Kidney epithelial cell (primary cell): ENCODE measurements at regions not wholly inside any gene's neighbourhood (a gene's known extent, or its start where the extent isn't known, plus 50 kb on each side); places are given as distances from the start of the nearest gene placed in this dataset.

ENCODE experiments used
- DNase-seq: peaks from one replicate; pipeline ENCODE4 v3.0.0-alpha.2; 2010; ENCODE audit warnings: low read depth
- H3K27me3 ChIP-seq: 2 replicates; pipeline ENCODE4 v1.6.0; 2011; ENCODE audit warnings: low read length; ENCODE audit not compliant: control insufficient read depth, insufficient read depth
- H3K36me3 ChIP-seq: 2 replicates; pipeline ENCODE4 v1.5.1; 2011; ENCODE audit warnings: low read length; ENCODE audit not compliant: control insufficient read depth, insufficient read depth
- H3K4me3 ChIP-seq: 2 replicates; pipeline ENCODE4 v1.5.1; 2011; ENCODE audit warnings: low read depth, mild to moderate bottlenecking, control low read depth, low read length
- TF ChIP-seq, protein P1 (sequence below): IDR thresholded peaks from 2 replicates; pipeline ENCODE4 v1.5.1; 2011; ENCODE audit warnings: mild to moderate bottlenecking, moderate library complexity, low read length, control low read depth, inconsistent platforms; ENCODE audit not compliant: insufficient read depth, poor library complexity, severe bottlenecking

DNA sequence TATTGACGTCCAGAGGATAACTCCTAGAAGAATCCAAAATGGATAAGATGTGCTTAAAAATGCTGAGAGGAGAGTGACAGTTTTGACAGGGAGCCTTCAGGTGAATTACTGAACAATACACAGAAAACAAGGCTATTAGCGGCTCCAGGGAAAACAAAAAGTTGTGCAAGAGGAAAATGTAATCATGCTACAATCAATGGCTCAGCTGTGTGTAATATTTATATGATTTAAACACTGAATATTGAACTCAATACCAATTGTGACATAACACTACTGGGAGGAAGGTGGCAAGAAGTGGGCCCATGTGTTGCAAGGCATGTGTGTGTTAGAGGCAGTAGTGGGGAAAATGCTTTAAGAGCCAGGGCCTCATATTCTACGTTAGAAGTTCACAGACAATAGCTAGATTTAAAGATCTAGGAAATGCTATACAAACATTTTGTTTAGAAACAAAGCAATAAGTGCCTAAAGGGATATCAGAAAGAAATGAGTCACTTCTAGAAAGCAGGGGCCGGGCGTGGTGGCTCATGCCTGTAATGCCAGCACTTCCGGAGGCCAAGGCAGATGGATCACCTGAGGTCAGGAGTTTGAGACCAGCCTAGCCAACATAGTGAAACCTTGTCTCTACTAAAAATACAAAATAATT, 253.2 kb upstream of the IRX5 start:
- DNase-seq, result no peak
- Histone ChIP-seq H3K4me3 (no peak overlapping the region), H3K27me3 (no peaks in the 10 kb centered on the region), H3K36me3 (no peaks in the 10 kb centered on the region)
- TF ChIP-seq, protein P1, sequence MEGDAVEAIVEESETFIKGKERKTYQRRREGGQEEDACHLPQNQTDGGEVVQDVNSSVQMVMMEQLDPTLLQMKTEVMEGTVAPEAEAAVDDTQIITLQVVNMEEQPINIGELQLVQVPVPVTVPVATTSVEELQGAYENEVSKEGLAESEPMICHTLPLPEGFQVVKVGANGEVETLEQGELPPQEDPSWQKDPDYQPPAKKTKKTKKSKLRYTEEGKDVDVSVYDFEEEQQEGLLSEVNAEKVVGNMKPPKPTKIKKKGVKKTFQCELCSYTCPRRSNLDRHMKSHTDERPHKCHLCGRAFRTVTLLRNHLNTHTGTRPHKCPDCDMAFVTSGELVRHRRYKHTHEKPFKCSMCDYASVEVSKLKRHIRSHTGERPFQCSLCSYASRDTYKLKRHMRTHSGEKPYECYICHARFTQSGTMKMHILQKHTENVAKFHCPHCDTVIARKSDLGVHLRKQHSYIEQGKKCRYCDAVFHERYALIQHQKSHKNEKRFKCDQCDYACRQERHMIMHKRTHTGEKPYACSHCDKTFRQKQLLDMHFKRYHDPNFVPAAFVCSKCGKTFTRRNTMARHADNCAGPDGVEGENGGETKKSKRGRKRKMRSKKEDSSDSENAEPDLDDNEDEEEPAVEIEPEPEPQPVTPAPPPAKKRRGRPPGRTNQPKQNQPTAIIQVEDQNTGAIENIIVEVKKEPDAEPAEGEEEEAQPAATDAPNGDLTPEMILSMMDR, result no peak

DNA sequence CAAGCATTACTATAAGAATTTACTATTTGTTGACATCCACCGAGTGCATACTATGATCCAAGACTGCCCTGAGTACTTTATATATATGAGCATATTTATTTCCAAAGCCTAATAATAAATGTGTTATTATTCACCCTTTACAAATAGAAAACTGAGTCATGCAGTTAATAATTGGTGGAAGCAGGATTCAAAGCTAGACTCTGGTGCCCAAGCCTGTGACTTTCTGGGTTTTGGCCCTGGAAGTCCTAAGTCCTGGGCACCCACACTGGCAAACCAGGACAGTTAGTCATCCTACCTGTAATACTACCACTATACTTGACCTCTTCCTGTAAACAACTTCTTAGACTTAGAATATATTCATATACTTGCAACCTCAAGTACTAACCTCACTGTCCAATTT, 257.4 kb upstream of the IRX5 start:
- TF ChIP-seq, protein P1, result no peak
- no peaks in the 10 kb centered on the region for H3K36me3 ChIP-seq
- no peaks in the 10 kb centered on the region for H3K27me3 ChIP-seq
- H3K4me3 ChIP-seq, result no peak overlapping the region
- no peak for DNase-seq

DNA sequence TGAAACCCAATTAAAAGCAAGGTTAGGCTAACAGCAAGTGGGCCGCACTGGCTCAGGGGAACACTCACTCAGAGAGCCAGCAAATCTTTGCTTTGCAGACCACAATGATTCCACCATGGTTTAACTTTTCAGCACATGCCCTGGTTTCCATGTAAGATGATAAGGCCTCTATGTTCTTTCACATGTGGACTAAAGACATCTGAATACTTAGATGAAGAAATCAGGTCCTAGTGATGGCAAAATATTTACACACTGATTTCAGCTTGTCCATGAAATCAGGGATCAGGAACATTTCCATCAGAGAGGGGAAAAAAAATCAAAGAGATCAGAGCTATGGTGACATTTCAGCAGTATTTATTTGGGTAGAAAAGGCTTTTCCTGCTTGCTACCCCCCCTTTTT, 258.2 kb upstream of the IRX5 start:
- H3K36me3 ChIP-seq, result no peaks in the 10 kb centered on the region
- DNase-seq, result no peak
- TF ChIP-seq, protein P1, result no peak
- H3K4me3 ChIP-seq, result no peak overlapping the region
- H3K27me3 ChIP-seq, result no peaks in the 10 kb centered on the region

DNA sequence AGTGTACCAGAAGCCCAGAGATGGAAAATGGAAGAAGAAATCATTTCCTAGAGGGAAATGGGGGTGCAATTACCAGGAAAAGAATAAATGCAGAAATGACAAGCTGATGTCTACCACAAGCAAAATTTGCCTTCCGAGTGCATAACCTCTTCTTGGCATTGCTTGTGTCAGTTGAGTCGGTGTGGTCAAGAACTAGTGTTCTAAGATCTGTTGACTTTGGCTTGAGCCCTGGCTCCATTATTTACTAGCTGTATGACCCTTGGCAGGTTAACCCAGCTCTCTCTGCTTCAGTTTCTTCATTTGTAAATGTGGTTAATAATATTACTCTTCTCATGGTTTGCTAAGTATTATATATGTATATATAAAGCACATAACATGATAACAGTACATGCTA, 273.0 kb upstream of the IRX5 start:
- Histone ChIP-seq H3K27me3 (no peaks in the 10 kb centered on the region), H3K36me3 (no peaks in the 10 kb centered on the region), H3K4me3 (no peak overlapping the region)
- no peak for DNase-seq
- TF ChIP-seq, protein P1, result no peak

DNA sequence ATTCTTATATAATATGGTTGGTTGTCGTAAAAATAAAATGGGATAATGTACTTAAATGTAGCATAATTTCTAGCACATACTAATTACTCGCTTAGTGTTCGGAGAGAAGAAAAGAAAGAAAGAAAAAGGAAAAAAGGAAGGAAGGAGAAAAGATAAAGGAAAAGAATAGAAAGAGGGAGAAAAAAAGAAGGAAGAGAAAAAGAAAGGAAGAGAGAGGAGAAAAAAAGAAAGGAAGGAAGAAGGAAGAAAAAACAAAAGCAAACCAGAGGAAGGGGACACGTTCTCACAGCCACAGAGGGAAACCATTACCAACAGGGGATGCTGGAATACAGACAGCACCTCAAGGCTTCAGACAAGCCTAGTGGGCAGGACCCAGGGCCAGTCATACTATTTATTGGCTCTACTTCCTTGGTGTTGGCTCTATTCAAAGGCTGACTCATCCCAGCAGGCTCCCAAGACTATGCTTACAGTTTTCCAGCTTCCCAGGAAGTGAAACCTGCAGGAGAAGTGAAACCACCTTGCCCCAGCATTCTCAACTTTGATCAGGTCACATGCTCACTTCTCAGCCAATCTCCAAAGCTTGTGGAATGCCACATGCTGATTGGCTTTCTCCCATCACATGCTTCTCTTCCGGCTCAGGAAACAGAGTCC, 273.5 kb upstream of the IRX5 start:
- H3K4me3 ChIP-seq, result no peak overlapping the region
- DNase-seq, result no peak
- TF ChIP-seq, protein P1, result no peak
- no peaks in the 10 kb centered on the region for H3K36me3 ChIP-seq
- no peaks in the 10 kb centered on the region for H3K27me3 ChIP-seq

- Histone ChIP-seq H3K27me3 (no peaks in the 10 kb centered on the region), H3K4me3 (no peak overlapping the region), H3K36me3 (no peaks in the 10 kb centered on the region)
- no peak for DNase-seq
- TF ChIP-seq, protein P1, result no peak
These were observed 275.5 kb upstream of the IRX5 start for GRCh38 chr16:54655121-54655590.
